ENCODE measurements at regions not wholly inside any gene's neighbourhood (a gene's known extent, or its start where the extent isn't known, plus 50 kb on each side); places are given as distances from the start of the nearest gene placed in this dataset.

DNA sequence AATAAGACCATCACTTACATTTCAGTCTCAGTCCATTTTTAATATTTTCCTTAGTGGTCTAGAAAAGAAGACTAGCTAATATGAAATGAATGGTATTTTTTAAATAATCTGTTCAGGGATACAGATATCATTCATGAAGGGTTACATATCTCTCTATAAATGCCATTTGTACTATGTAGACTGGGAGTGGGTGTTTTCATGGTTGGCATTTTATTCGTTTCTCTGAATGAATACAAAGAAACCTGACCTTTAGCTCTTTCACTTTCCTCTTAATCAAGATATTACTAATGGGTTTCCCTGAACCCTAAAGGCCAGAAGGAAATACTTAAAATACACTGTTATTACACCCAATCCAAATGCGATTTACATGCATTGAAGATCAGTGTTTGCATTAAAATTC lies 788.9 kb downstream of the TBC1D32 start:
- no peaks in the 10 kb centered on the region for H3K4me1 Mint-ChIP-seq
- no peaks in the 10 kb centered on the region for H3K36me3 Mint-ChIP-seq
- Histone ChIP-seq H3K9ac (ENCODE audit: insufficient read depth, low read length, poor library complexity, severe bottlenecking) (no peak overlapping the region), H3K27me3 (ENCODE audit: control insufficient read depth in 2 of 2, insufficient read depth in 2 of 2, low read length in 2 of 2) (no peaks in the 10 kb centered on the region), H3K4me3 (replicated peaks in 1 of 3; ENCODE audit: low read depth in 2 of 3, low read length in 3 of 3) (no peak overlapping the region), H2AFZ (ENCODE audit: insufficient read depth, low read depth, low read length, poor library complexity, severe bottlenecking) (no peak overlapping the region), H3K4me1 (ENCODE audit: control insufficient read depth in 1 of 2, insufficient read depth in 2 of 2, low read length in 2 of 2) (no peaks in the 10 kb centered on the region), H3K27ac (ENCODE audit: low read depth in 1 of 2, low read length in 2 of 2) (no peak overlapping the region), H3K36me3 (replicated peaks in 1 of 2; ENCODE audit: control insufficient read depth in 1 of 2, insufficient read depth in 2 of 2, low read length in 2 of 2) (no peaks in the 10 kb centered on the region), H3K9me3 (replicated peaks in 1 of 2; ENCODE audit: control insufficient read depth in 1 of 2, insufficient read depth in 1 of 2, low read length in 2 of 2) (no peaks in the 10 kb centered on the region), H3K79me2 (ENCODE audit: insufficient read depth, low read length) (no peaks in the 10 kb centered on the region), H3K4me2 (replicated peaks; ENCODE audit: extremely low read depth, low read length, poor library complexity, severe bottlenecking) (no peak overlapping the region), H4K20me1 (ENCODE audit: insufficient read depth, low read length) (no peaks in the 10 kb centered on the region)
- peaks cover 0 to 4% (median 0%) of the 10 kb centered on the region in 7 donors for H3K9me3 Mint-ChIP-seq
- intact Hi-C loops (cut with micrococcal nuclease): no loop called here
- H3K27ac Mint-ChIP-seq: no peak overlapping the region
- DNase-seq: no peak
- TF ChIP-seq, protein P1, sequence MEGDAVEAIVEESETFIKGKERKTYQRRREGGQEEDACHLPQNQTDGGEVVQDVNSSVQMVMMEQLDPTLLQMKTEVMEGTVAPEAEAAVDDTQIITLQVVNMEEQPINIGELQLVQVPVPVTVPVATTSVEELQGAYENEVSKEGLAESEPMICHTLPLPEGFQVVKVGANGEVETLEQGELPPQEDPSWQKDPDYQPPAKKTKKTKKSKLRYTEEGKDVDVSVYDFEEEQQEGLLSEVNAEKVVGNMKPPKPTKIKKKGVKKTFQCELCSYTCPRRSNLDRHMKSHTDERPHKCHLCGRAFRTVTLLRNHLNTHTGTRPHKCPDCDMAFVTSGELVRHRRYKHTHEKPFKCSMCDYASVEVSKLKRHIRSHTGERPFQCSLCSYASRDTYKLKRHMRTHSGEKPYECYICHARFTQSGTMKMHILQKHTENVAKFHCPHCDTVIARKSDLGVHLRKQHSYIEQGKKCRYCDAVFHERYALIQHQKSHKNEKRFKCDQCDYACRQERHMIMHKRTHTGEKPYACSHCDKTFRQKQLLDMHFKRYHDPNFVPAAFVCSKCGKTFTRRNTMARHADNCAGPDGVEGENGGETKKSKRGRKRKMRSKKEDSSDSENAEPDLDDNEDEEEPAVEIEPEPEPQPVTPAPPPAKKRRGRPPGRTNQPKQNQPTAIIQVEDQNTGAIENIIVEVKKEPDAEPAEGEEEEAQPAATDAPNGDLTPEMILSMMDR (IDR thresholded peaks at IDR 0.05): no peak
- WGBS (ENCODE audit: insufficient coverage): no CpG with 5 or more reads among the region's 2 CpGs
- H3K27me3 Mint-ChIP-seq (ENCODE audit: low read depth in 3 of 3): no peaks in the 10 kb centered on the region
- H3K4me3 Mint-ChIP-seq: no peak overlapping the region

DNA sequence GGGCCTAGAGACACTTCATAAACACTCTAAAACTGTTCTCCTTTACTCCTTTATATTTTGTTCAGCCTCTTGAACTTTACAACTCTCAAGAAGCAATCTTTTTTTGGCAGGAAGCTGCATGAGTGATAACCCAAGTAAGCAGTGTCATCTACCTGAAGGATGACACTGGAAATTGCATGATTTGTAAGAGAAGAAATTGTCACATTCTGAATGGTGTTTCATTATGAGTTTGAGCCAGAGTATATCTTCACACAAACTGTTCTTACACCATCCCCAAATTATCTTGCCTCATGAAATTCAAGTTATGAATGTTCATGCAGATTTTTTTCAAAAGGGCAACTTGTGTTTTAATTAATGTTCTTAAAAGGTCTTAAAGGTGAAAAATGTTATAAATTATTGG lies 799.3 kb downstream of the TBC1D32 start:
- Histone ChIP-seq H3K9me3 (replicated peaks in 1 of 2; ENCODE audit: control insufficient read depth in 1 of 2, insufficient read depth in 1 of 2, low read length in 2 of 2) (no peaks in the 10 kb centered on the region), H3K27ac (ENCODE audit: low read depth in 1 of 2, low read length in 2 of 2) (no peak overlapping the region), H2AFZ (ENCODE audit: insufficient read depth, low read depth, low read length, poor library complexity, severe bottlenecking) (no peak overlapping the region), H4K20me1 (ENCODE audit: insufficient read depth, low read length) (no peaks in the 10 kb centered on the region), H3K79me2 (ENCODE audit: insufficient read depth, low read length) (no peaks in the 10 kb centered on the region), H3K36me3 (replicated peaks in 1 of 2; ENCODE audit: control insufficient read depth in 1 of 2, insufficient read depth in 2 of 2, low read length in 2 of 2) (no peaks in the 10 kb centered on the region), H3K9ac (ENCODE audit: insufficient read depth, low read length, poor library complexity, severe bottlenecking) (no peak overlapping the region), H3K27me3 (ENCODE audit: control insufficient read depth in 2 of 2, insufficient read depth in 2 of 2, low read length in 2 of 2) (no peaks in the 10 kb centered on the region), H3K4me2 (replicated peaks; ENCODE audit: extremely low read depth, low read length, poor library complexity, severe bottlenecking) (no peak overlapping the region), H3K4me3 (replicated peaks in 1 of 3; ENCODE audit: low read depth in 2 of 3, low read length in 3 of 3) (no peak overlapping the region), H3K4me1 (ENCODE audit: control insufficient read depth in 1 of 2, insufficient read depth in 2 of 2, low read length in 2 of 2) (no peaks in the 10 kb centered on the region)
- H3K9me3 Mint-ChIP-seq: peaks cover 0 to 7% (median 2%) of the 10 kb centered on the region in 7 donors
- H3K4me3 Mint-ChIP-seq: no peak overlapping the region
- TF ChIP-seq, protein P1 (IDR thresholded peaks at IDR 0.05): no peak
- no peaks in the 10 kb centered on the region for H3K27me3 Mint-ChIP-seq (ENCODE audit: low read depth in 3 of 3)
- no peak for DNase-seq
- H3K27ac Mint-ChIP-seq: no peak overlapping the region
- intact Hi-C loops (cut with micrococcal nuclease): no loop called here
- no peaks in the 10 kb centered on the region for H3K36me3 Mint-ChIP-seq
- H3K4me1 Mint-ChIP-seq: no peaks in the 10 kb centered on the region
